ENCODE measurements at regions not wholly inside any gene's neighbourhood (a gene's known extent, or its start where the extent isn't known, plus 50 kb on each side); places are given as distances from the start of the nearest gene placed in this dataset.

GRCh38 chr1:38111589-38111988 is 65.0 kb upstream of the POU3F1 start:
- TF ChIP-seq EP300 (conservative IDR thresholded peaks at IDR 0.05; ENCODE audit: poor library complexity, severe bottlenecking) (no peak), POLR2AphosphoS5 (IDR thresholded peaks at IDR 0.05) (no peak), CTCF (IDR thresholded peaks at IDR 0.05; ENCODE audit: poor library complexity, severe bottlenecking) (no peak), SMC3 (conservative IDR thresholded peaks at IDR 0.05; ENCODE audit: poor library complexity) (no peak), RAD21 (conservative IDR thresholded peaks at IDR 0.05) (no peak), MXI1 (conservative IDR thresholded peaks at IDR 0.05; ENCODE audit: poor library complexity, severe bottlenecking) (no peak)

All from neural cell (in vitro differentiated cells).